Upper lobe of left lung (tissue), 4 donors: ENCODE measurements at regions not wholly inside any gene's neighbourhood (a gene's known extent, or its start where the extent isn't known, plus 50 kb on each side); places are given as distances from the start of the nearest gene placed in this dataset.

Source experiments
- POLR2A ChIP-seq, 4 donors: fragments of 450-650 bp; IDR thresholded peaks; one replicate each; pipeline ENCODE4 v1.5.1; 2016 to 2017; ENCODE audit warnings: antibody characterized with exemption in 4 of 4, mild to moderate bottlenecking in 2 of 4
- POLR2AphosphoS5 ChIP-seq, 2 donors: sonication (generic); formaldehyde crosslinking; IDR thresholded peaks; one replicate each; pipeline ENCODE4 v1.5.1; 2017; ENCODE audit warnings: antibody characterized with exemption in 2 of 2
- TF ChIP-seq, protein P1 (sequence below), 6 experiments: fragments of 450-650 bp in 4 of 6; fragments of 200-600 bp in 2 of 6; sonication (generic) in 2 of 6; IDR thresholded peaks; one replicate each; pipeline ENCODE4 v1.5.1; 2016 to 2019; ENCODE audit warnings: antibody characterized with exemption in 6 of 6

DNA sequence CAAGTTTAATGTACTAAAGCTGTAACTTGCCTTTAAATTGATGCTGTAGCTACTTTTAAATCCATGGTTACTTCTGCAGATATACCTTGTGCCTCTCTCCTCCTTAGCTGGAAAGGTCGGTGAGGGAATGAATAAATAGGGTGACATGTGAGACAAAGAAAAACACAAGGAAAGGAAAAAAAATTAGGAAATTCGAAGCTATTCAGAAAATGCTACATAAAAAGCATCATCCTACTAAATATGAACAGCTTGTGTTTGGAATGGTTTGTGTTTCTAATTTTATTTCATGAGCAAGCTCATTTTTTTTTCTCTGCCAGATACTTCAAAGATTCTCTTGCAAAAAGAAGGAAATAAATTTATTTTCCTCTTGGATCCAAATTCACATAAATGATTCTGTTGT, 186.3 kb upstream of the NUDT4 start:
- no peak for TF ChIP-seq POLR2A (IDR thresholded peaks at IDR 0.05)
- TF ChIP-seq, protein P1, sequence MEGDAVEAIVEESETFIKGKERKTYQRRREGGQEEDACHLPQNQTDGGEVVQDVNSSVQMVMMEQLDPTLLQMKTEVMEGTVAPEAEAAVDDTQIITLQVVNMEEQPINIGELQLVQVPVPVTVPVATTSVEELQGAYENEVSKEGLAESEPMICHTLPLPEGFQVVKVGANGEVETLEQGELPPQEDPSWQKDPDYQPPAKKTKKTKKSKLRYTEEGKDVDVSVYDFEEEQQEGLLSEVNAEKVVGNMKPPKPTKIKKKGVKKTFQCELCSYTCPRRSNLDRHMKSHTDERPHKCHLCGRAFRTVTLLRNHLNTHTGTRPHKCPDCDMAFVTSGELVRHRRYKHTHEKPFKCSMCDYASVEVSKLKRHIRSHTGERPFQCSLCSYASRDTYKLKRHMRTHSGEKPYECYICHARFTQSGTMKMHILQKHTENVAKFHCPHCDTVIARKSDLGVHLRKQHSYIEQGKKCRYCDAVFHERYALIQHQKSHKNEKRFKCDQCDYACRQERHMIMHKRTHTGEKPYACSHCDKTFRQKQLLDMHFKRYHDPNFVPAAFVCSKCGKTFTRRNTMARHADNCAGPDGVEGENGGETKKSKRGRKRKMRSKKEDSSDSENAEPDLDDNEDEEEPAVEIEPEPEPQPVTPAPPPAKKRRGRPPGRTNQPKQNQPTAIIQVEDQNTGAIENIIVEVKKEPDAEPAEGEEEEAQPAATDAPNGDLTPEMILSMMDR (IDR thresholded peaks at IDR 0.05) = no peak
- no peak for TF ChIP-seq POLR2AphosphoS5 (IDR thresholded peaks at IDR 0.05)
